ENCODE measurements at regions not wholly inside any gene's neighbourhood (a gene's known extent, or its start where the extent isn't known, plus 50 kb on each side); places are given as distances from the start of the nearest gene placed in this dataset.

DNA sequence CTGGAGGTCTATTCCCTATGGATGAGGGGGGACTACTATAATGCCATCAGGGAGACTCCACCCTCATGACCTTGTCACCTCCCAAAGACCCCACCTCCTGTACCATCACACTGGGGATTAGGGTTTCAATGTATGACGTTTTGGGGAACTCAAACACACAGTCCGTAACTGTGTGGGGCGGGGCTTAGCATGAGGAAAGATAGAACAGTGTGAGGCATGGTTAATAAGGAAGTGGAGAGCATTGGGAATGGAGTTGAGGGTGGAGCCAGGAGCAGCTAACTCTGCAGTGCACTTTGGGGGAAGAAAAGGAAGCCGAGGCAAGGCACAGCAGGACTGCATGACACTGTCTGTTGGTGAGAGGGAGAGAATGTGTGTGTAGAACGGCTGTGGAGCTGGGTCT lies 90.9 kb upstream of the AGBL1 start:
- DNase-seq (ENCODE audit: low read depth, low spot score) = no peak
- in situ Hi-C loops (cut with HindIII; ENCODE audit: low pct_unique_long_range_greater_than_20kb, low sequenced_read_pairs) = no loop called here

DNA sequence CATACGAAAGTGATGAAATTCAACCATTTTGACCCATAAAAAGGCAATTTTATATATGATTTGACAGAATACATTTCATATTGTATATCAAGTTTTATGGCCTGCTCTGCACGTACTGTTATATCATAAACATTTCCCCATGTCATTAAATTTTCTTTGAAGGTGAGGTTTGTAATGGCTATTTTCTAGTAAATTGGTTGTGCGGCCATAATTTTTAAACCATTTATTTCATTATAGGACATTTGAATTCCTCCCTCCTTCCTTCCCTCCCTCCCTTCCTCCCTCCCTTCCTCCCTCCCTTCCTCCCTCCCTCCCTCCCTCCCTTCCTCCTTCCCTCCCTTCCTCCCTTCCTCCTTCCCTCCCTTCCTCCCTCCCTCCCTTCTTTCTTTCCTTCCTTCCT lies 87.4 kb upstream of the AGBL1 start:
- DNase-seq (ENCODE audit: low read depth, low spot score) = no peak
- in situ Hi-C loops (cut with HindIII; ENCODE audit: low pct_unique_long_range_greater_than_20kb, low sequenced_read_pairs) = no loop called here

DNA sequence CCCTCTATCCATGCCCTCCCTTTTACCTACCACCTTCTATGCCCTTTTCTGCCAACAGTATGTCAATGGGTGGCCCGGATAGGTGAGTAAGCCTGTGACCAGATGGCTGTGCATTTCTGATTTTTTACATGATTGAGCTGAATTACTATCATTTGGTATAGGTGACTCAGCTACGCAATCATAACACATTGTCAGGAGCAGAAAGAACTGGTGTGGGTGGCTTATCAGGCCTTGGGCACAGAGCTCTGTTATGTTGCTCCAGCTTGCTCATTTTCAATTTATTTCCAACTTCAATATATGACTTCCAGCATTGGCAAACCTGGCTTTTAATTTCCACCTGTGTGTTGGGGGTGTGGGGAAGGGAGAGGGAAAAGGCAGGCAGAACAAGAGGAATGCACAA lies 86.6 kb upstream of the AGBL1 start:
- in situ Hi-C loops (cut with HindIII; ENCODE audit: low pct_unique_long_range_greater_than_20kb, low sequenced_read_pairs) = no loop called here
- DNase-seq (ENCODE audit: low read depth, low spot score) = no peak

DNA sequence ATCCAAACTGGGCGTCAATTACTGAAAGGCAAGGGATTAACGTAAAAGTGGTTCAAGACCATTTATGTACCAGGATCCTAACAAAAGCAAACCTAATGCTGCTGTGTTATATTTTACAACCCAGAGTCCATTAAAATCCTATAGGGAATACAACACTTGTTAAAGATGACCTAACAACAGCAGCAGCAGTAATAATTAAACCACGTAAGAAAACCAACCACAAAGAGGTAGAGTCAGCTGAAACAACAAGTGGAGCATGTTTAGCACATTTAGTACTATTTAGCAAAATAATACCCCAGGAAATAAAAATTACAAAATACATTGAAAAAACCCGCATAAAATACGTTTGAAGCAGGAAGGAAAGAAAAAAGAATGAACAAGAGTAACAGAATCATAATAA lies 82.1 kb upstream of the AGBL1 start:
- in situ Hi-C loops (cut with HindIII; ENCODE audit: low pct_unique_long_range_greater_than_20kb, low sequenced_read_pairs) = no loop called here
- DNase-seq (ENCODE audit: low read depth, low spot score) = no peak

DNA sequence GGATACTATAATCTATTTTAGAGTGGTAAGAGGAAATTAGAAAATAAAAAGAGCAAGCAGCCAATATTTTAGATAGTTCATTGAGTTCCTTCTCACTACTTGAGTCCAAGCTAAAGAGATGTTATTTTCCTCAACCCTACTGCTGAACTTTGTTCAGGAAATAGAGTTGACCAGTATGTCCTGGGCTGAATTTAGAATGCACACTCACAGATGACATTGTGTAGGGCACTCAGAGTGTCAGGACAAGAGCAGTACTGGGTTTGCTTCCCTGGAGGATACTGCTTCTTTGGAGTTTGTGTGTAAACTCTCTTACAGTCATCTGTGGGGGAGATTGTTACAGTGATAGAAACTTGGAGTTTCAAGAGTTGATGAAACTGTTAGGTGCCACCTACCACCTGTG lies 80.0 kb upstream of the AGBL1 start:
- DNase-seq (ENCODE audit: low read depth, low spot score) = no peak
- in situ Hi-C loops (cut with HindIII; ENCODE audit: low pct_unique_long_range_greater_than_20kb, low sequenced_read_pairs) = no loop called here

DNA sequence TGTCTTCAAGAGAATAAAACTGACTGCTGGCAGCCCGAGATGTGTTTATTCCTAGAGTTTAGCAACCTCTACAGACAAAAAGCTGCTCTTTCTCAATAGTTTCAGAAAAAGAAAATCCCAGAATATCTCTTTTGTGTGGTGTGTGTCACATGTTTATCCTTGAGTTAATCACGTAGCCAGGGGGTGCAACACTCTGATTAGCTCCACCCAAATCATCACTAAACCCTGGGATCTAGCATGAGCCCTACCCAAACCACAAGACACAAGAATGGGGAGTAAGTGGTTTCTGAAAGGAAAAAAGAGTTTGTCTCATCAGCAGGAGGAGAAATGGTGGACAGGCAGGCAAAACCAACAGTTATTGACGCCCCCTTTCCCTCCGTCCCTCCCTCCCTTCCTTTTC lies 78.5 kb upstream of the AGBL1 start:
- peak; percentile 94 for DNase-seq (ENCODE audit: low read depth, low spot score)
- in situ Hi-C loops (cut with HindIII; ENCODE audit: low pct_unique_long_range_greater_than_20kb, low sequenced_read_pairs) = no loop called here

DNA sequence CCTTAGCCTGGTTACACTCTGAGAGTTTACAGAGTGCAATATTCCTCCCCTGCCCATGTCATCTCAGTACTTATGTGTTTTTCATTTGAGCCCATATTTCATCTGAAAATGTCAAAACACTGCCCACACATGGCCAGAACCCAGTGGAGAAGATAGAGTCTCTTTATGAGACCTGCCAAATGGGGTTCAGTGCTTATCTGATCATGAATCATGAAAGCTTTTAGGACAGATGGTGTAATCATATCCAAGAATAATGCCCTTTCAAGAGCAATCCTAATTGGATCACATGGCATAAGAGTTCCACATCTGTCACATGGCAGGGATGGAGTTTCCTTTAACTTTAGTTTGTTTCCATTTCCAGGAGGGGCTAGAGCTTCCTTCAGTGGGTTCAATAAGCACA lies 77.2 kb upstream of the AGBL1 start:
- DNase-seq (ENCODE audit: low read depth, low spot score) = peak; percentile 82
- in situ Hi-C loops (cut with HindIII; ENCODE audit: low pct_unique_long_range_greater_than_20kb, low sequenced_read_pairs) = no loop called here

DNA sequence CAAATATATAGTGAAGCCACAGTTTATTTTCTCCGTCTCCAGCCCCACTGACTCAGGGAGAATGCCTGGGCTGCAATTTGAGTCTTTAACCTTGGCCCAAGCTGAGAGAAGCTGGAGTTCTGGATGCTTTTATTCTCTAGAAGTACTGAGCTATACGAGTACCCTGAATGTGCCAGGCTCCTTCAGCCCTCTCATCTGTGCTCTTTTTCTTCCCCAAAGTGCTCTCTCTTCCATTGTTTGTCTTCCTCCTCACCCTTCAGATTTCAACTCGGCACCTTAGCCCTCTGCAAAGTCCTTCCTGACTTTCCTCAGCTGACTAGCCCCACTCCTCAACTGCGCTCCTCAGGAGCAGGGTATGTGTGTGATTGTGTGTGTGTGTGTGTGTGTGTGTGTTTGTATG lies 75.6 kb upstream of the AGBL1 start:
- in situ Hi-C loops (cut with HindIII; ENCODE audit: low pct_unique_long_range_greater_than_20kb, low sequenced_read_pairs) = no loop called here
- no peak for DNase-seq (ENCODE audit: low read depth, low spot score)

DNA sequence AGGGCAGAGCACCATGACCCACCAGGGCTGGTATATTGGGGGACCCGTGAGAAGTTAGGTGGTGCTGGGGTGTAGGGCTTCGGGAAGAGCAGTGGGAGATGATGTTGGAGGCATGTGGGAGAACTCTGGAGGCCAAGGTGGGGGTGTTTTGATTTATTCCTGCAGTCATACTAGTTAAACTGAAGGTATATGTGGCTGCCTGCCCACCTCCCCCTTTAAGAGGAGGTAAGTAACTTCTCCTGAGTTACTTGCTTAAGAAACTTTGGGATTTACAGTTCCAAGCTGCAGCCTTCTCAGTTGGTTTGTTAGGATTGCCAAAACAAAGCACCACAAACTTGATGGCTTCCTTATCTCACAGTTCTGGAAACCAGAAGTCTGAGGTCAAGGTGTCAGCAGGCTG lies 73.1 kb upstream of the AGBL1 start:
- in situ Hi-C loops (cut with HindIII; ENCODE audit: low pct_unique_long_range_greater_than_20kb, low sequenced_read_pairs) = no loop called here
- no peak for DNase-seq (ENCODE audit: low read depth, low spot score)

DNA sequence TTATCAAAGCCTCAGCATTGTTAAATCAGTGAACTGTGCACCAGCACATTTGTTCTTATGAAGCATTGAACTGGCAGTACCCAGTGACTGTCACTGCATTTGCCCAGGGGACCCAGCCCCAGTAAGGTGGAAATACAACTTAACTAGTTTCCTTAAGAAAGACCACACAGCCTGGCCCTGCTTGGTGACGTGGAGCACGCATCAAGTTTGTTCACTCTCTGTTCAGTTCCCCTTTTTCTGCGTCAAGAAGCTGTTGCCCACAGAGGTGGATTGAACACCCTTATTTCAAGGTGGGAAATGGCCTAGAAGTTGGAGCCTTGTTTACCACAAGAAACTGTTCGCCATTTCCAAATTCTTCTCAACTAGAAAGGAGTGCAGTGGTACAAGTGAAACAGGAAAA lies 69.9 kb upstream of the AGBL1 start:
- in situ Hi-C loops (cut with HindIII; ENCODE audit: low pct_unique_long_range_greater_than_20kb, low sequenced_read_pairs) = no loop called here
- DNase-seq (ENCODE audit: low read depth, low spot score) = no peak

DNA sequence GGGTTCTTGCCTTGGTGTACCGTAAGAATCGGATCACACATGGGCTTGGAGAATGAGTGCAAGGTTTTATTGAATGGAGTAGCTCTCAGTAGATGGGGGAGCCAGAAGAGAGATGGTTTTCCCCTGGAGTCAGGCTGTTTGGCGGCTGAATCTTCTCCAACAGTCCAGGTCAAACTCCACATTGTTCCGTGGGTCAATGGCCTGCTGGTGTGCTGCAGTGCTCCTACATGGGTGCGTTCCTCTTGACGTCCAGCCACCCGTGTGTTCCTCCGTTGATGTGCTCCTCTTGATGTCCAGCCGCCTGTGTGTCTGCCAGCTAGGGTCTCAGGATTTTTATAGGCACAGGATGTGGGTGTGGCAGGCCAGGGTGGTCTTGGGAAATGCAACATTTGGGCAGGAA lies 69.3 kb upstream of the AGBL1 start:
- DNase-seq (ENCODE audit: low read depth, low spot score) = no peak
- in situ Hi-C loops (cut with HindIII; ENCODE audit: low pct_unique_long_range_greater_than_20kb, low sequenced_read_pairs) = no loop called here

DNA sequence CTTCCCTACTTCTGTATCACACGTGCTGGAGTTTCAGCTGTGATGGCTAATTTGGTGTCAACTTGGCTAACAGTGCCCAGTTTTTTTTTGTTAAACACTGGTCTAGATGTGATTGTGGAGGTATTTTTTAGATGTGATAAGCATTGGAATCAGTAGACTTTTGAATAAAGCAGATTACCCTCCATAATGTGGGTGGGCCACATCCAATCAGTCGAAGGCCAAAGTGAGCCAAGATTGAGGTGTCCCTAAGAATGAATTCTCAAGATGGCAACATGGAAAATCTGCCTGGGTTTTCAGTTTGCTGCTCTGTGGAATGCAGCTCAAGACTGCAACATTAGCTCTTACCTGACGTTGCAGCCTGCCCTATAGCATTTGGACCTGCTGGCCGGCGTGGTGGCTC lies 68.8 kb upstream of the AGBL1 start:
- DNase-seq (ENCODE audit: low read depth, low spot score) = no peak
- in situ Hi-C loops (cut with HindIII; ENCODE audit: low pct_unique_long_range_greater_than_20kb, low sequenced_read_pairs) = no loop called here

DNA sequence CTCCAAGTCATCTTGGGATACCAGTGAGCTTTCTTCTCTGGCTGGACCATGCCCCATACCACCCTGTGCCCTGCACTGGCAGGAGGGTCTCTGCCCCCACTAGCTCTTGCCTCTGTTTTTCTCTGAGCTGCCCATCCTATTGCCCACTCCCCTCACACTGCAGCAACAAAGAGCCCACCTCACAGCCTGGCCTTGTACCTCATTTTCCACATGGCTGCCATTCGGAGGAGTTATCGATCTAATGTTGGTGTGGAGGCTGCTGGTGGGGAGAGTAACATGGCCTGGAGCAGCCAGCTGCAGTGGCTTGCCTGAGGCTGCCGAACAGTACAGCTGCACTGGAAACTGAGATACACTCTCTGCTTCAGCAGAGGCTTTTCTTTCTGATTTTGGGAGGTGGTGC lies 65.7 kb upstream of the AGBL1 start:
- DNase-seq (ENCODE audit: low read depth, low spot score) = no peak
- in situ Hi-C loops (cut with HindIII; ENCODE audit: low pct_unique_long_range_greater_than_20kb, low sequenced_read_pairs) = no loop called here

DNA sequence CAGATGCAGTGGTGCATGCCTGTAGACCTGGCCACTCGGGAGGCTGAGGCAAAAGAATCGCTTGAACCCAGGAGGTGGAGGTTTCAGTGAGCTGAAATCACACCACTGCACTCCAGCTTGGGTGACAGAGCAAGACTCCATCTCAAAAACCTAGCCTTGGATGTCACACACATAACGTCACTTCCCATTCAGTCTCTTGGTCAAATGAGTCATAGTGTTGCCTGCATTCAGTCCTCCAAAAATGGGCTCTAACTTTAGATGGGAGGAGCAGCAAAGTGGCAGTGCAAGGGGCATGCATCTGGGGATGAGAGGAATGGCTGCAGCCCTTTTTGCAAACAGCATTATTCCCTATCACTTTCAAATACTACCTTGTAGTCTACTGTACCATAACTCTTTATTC lies 62.9 kb upstream of the AGBL1 start:
- no peak for DNase-seq (ENCODE audit: low read depth, low spot score)
- in situ Hi-C loops (cut with HindIII; ENCODE audit: low pct_unique_long_range_greater_than_20kb, low sequenced_read_pairs) = no loop called here

DNA sequence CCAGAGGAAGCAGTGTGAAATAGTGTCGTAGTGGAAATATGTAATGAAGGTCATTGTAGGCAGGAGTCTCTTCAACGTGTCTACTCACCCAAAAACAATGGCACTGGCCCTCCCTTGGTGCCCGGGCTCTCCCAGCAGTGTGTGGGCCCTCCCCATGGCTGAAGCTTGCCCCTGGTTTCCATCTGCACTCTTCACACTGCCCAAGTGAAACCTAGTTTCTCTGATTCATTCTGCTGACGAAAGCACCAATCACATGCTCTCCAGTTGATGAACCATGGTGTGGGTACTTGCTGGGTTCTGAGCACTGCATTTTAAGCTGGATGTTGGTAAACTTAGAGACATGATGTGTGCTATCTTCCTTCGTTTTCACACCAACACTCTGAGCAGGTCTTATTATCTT lies 61.0 kb upstream of the AGBL1 start:
- in situ Hi-C loops (cut with HindIII; ENCODE audit: low pct_unique_long_range_greater_than_20kb, low sequenced_read_pairs) = no loop called here
- DNase-seq (ENCODE audit: low read depth, low spot score) = peak; percentile 49

DNA sequence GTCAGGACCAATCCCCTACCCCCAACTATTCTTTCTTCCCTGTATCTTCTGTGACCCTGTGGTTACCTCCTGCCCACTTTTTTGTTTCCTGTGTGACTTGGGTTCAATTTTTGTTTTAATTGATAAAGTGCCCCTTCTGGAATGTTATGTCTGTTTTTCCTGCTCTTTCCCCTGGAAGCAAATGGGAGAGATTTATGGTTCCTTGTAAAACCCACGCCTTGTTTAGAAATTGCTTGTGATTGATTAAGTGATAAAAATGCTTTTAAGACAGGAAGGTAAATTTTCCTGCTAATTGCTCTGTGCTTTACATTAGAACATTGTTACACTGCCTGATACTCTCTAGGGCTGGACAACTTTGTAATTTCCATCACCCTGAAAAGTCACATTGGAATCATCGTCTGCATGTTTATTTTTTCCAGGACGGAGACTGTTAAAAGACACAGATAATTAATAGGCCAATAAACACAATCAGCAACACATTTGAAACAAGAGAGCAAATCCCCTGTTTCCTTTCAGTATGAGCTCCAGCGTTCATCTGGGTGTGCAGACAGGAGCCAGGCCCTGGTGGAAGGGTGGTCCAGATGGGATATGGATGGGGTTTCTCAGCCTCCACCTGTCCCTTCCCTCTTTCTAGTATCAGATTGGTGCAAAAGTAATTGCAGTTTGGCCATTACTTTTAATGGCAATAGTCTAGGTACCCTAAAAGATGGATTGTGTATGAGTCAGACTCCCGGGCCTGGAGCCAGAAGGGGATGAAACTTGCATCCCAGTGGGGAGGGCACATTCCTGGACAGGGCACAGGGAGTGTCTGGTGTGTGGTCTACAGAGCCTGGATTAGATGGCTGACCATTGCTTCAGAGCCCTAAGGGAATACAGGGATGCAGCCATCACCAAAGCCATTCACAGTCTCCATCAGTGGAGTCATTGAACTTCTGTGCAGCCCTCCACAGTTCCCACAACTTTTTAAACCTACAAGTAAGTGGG lies 58.1 kb upstream of the AGBL1 start:
- in situ Hi-C loops (cut with HindIII; ENCODE audit: low pct_unique_long_range_greater_than_20kb, low sequenced_read_pairs) = no loop called here
- no peak for DNase-seq (ENCODE audit: low read depth, low spot score)

DNA sequence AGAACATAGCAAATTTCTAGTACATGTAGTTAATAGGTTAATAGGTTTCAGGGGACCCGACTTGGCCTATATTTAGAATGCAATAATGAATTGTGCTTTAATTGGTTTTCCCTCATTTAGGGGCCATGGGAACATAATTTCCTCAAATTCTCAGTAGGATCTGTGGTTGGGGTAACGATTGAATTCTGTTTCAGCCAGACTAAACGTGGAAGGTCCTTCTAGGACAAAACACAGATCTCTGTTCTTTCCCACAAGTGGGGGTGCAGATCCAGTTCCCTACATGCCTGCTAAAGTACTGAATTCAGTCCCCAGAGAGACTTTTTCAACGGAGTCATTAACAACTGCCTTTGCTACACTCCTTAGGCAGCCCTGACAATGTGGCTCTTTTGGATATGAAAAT lies 50.7 kb upstream of the AGBL1 start:
- in situ Hi-C loops (cut with HindIII; ENCODE audit: low pct_unique_long_range_greater_than_20kb, low sequenced_read_pairs) = no loop called here

More for the DNA sequence above, 50.7 kb upstream of the AGBL1 start:
- no peak for DNase-seq (ENCODE audit: low read depth, low spot score)

Data from SK-MEL-5 (cell line).